ENCODE measurements at regions not wholly inside any gene's neighbourhood (a gene's known extent, or its start where the extent isn't known, plus 50 kb on each side); places are given as distances from the start of the nearest gene placed in this dataset.

DNA sequence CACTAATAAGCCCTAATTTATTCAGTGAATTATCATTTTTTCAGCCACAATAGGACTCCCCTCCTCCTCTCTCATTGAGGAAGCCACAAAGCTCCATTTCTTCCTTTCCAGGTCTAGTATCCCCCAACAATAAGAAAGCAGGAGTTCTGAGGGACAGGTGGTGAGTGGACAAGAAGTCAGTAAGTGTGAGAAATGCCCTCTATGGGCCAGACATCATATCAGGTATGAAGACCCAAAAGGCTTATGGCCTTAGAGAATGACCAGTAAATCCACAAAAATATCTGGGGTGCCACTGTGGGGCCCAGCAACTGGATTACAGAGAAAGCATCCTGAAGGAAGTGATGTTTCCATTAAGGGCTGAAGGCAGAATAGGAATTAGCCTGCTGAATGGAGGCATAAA is 175.7 kb downstream of the TRIM33 start:
- no peak overlapping the region for H3K27ac ChIP-seq
- TF ChIP-seq CTCF (IDR thresholded peaks at IDR 0.05): no peak
- no peak for TF ChIP-seq ZFX (IDR thresholded peaks at IDR 0.05; ENCODE audit: borderline replicate concordance)

DNA sequence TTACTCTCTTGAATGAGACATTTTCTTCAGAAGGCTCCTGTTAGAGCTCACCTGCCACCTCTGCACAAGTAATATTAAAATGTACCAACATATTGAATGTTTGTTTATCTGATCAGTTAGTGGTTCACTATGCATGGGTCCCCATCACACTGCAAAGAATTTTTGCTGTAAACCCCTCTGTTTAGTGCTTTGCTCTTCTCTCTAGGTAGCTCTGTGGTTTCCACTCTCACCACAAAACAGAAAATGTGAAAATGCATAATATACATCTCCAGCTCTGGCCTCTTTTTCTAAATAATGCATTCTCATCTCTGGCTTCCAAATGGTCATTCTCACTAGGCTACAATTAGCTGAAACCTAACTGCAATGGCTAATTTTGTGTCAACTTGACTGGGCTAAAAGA is 176.7 kb downstream of the TRIM33 start:
- TF ChIP-seq CTCF (IDR thresholded peaks at IDR 0.05) (no peak), ZFX (IDR thresholded peaks at IDR 0.05; ENCODE audit: borderline replicate concordance) (no peak)
- H3K27ac ChIP-seq: no peak overlapping the region

- no peak overlapping the region for H3K27ac ChIP-seq
- no peak for TF ChIP-seq ZFX (IDR thresholded peaks at IDR 0.05; ENCODE audit: borderline replicate concordance)
- no peak for TF ChIP-seq CTCF (IDR thresholded peaks at IDR 0.05)
Measured at GRCh38 chr1:114333690-114334089, 177.3 kb downstream of the TRIM33 start.

DNA sequence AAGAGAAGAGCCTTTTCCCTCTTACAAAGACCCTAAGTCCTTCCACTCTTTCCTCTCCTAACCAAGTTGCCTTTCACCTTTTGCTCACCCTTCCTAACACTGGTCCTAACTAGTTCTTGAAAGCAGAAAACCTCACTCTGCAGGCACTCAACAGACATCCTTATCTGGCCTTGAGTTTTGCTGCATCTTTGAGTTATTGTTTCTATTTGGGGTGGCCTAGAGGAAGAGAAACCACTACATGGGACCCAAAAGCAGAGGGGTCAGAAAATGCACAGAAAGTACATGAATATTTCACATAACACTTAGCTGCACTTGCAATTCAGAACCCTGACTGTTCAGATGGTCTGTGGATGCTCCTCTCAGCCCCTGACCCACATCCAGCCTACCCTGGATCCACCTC is 178.3 kb upstream of the SYT6 start:
- TF ChIP-seq CTCF (IDR thresholded peaks at IDR 0.05) (no peak), ZFX (IDR thresholded peaks at IDR 0.05; ENCODE audit: borderline replicate concordance) (no peak)
- H3K27ac ChIP-seq: no peak overlapping the region

- H3K27ac ChIP-seq: no peak overlapping the region
- TF ChIP-seq ZFX (IDR thresholded peaks at IDR 0.05; ENCODE audit: borderline replicate concordance) (no peak), CTCF (IDR thresholded peaks at IDR 0.05) (no peak)
Measured at GRCh38 chr1:114330451-114330983, 176.8 kb upstream of the SYT6 start.

GRCh38 chr1:114328361-114328904 is 174.8 kb upstream of the SYT6 start:
- H3K27ac ChIP-seq: no peak overlapping the region
- TF ChIP-seq ZFX (IDR thresholded peaks at IDR 0.05; ENCODE audit: borderline replicate concordance) (no peak), CTCF (IDR thresholded peaks at IDR 0.05) (no peak)

- no peak overlapping the region for H3K27ac ChIP-seq
- no peak for TF ChIP-seq CTCF (IDR thresholded peaks at IDR 0.05)
- no peak for TF ChIP-seq ZFX (IDR thresholded peaks at IDR 0.05; ENCODE audit: borderline replicate concordance)
Measured at GRCh38 chr1:114324662-114324965, 170.9 kb upstream of the SYT6 start.

Data from 22Rv1 (cell line).